Fibroblast of mammary gland (primary cell): ENCODE measurements at regions not wholly inside any gene's neighbourhood (a gene's known extent, or its start where the extent isn't known, plus 50 kb on each side); places are given as distances from the start of the nearest gene placed in this dataset.

Experiments
- DNase-seq: peaks from one replicate; pipeline ENCODE4 v3.0.0-alpha.2; 2010; ENCODE audit warnings: low read depth
- H3K4me3 ChIP-seq: 2 replicates; pipeline ENCODE4 v1.5.1; 2011; ENCODE audit warnings: low read depth, mild to moderate bottlenecking, low read length, moderate library complexity; ENCODE audit not compliant: control insufficient read depth
- TF ChIP-seq, protein P1 (sequence below): conservative IDR thresholded peaks from 2 replicates; pipeline ENCODE4 v1.5.1; 2011; ENCODE audit warnings: low read depth, low read length, inconsistent platforms; ENCODE audit not compliant: control insufficient read depth, insufficient read depth

DNA sequence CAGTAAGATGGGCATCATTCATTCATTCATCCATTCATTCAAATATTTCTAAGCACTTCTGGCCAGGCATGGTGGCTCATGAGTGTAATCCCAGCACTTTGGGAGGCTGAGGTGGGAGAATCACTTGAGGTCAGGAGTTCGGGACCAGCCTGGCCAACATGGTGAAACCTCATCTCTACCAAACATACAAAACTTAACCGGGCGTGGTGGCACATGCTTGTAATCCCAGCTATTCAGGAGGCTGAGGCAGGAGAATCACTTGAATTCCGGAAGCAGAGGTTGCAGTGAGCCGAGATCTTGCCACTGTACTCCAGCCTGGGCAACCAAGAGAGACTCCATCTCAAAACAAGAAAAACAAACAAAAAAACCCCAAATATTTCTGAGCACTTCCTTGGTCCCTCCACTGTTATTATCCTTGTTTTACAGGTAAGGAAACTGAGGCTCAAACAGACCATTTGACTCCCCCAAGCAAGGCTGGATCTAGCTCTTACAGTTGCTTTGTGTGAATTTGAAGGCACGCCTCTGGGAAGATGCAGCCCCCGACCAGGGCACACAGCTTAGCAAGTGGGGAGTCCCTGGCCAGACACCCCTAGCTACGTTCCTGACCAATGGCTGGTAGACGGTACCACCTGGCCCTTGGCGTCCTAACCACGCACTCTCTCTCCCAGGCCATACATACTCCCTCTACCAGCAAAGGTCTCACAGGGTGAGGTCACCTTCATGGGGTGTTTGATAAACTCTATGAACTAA, 50.6 kb upstream of the ODC1 start:
- no peak for DNase-seq
- TF ChIP-seq, protein P1, sequence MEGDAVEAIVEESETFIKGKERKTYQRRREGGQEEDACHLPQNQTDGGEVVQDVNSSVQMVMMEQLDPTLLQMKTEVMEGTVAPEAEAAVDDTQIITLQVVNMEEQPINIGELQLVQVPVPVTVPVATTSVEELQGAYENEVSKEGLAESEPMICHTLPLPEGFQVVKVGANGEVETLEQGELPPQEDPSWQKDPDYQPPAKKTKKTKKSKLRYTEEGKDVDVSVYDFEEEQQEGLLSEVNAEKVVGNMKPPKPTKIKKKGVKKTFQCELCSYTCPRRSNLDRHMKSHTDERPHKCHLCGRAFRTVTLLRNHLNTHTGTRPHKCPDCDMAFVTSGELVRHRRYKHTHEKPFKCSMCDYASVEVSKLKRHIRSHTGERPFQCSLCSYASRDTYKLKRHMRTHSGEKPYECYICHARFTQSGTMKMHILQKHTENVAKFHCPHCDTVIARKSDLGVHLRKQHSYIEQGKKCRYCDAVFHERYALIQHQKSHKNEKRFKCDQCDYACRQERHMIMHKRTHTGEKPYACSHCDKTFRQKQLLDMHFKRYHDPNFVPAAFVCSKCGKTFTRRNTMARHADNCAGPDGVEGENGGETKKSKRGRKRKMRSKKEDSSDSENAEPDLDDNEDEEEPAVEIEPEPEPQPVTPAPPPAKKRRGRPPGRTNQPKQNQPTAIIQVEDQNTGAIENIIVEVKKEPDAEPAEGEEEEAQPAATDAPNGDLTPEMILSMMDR, result no peak

More for the DNA sequence above, 50.6 kb upstream of the ODC1 start:
- no peak overlapping the region for H3K4me3 ChIP-seq
